ENCODE measurements at regions not wholly inside any gene's neighbourhood (a gene's known extent, or its start where the extent isn't known, plus 50 kb on each side); places are given as distances from the start of the nearest gene placed in this dataset.
"Not testable (repeated sequence)": the region's sequence is repeated elsewhere in the genome, so short reads cannot be mapped to it uniquely, and the experiment has no call there.

DNA sequence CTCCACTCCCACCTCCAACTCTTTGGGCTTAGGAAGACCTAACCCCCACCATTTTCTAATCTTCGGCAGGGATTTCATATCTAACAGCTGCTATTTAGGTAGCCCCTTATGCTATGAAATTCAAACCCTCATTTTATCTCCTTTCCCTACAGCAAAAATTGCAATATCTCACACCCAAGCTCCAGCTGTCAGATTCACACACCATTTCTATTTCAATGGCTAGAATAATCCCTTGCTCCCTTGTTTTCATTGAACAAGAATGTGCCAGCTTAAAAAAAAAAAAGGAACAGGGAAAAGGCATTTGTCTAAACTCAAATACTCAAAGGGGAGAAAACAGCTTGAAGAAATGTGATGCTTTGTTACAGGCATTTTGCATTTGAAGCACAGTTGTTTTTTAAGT is 850.6 kb upstream of the ACVR2A start:
- peak; percentile 97 for DNase-seq

DNA sequence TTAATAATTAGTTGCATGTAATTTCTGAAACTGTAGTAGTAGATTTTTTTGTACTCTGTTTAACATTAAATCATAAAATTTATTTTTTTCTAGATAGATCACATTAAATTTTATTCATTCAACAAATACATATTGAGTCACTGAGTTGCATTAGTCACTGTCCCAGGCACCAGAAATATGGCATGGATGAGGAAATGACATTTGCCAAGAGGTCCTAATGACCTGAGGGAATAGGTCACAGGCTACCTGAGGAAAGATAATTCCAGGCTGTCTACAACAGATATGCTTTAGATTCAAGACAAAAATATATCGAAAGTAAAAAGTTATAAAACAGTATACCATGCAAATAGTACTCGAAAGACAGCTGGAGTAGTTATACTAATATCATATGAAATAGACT is 852.4 kb upstream of the ACVR2A start:
- DNase-seq = no peak

GRCh38 chr2:146992057-146992456 is 852.8 kb upstream of the ACVR2A start:
- DNase-seq = no peak

DNA sequence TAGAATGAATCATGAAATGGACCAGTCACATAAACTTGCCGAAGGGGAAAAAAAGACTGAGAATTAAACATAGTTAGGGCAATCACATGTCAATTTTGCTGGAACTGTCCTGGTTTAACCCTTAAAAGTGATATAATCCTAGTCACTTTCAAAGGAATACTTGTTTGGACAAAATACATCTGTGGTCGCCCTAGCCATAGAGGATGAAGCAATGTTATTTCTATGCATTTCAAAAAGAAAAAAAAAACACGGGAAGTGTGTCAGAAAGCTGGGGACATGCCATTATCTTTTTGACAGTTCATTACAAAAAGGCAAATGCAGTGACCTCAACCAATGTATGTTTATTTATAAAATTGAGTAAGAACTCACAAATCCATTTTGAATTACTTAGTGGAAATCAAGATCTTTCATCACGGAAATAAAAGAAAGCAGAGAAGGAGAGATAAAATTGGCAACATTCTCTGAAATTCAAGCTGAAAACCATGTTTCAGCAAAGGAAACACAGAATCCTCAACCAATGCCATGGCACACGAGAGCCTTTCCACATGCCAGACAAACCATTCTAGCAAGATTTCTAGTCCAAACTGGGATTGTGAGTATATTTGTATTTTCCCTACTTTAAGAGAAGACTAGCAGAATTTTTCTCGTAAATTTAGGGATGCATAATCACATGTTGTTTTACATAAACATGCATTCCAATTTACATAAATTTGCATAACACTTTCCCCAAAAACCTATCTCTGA is 854.3 kb upstream of the ACVR2A start:
- no peak for DNase-seq

DNA sequence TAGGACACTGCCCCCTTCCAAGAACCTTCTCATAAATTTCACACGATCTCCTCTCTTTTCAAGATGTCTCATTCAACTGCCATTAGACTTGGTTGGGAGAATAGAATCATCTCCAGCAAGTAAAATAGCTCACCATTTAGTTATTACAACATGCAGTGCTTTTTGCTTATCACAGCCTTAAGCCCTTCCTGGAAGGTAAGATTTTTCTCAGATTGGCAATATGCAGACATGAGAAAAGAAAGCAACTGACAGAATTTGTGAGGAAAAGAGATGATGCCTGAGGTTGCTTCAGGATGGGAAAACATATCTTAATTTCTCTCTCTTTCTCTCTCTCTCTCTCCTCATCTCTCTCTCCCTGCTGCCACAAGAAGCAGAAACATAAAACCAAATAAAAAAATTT is 855.1 kb upstream of the ACVR2A start:
- DNase-seq = no peak

- DNase-seq = no peak
Observed at GRCh38 chr2:146987996-146988395, 856.8 kb upstream of the ACVR2A start.

DNA sequence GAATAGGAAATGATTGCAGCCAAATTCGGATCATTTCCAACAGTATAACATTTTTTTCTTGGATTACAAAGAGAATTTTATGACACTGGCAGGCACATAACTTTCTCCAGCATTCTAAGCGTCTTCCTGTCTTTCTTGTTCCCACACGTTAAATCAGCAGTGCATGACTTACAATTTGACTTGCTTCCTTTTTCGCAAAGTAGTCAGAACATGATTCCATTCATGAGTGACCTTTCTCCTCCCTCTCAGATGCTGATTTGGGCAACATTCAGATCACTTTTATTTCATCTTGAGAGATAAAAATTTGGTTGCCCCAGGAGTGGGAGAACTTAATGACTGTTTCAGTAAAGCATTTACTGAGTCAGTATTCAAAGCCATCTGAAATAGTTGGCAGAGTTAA is 858.7 kb upstream of the ACVR2A start:
- no peak for DNase-seq

- no peak for DNase-seq
Observed at GRCh38 chr2:146985753-146986152, 859.1 kb upstream of the ACVR2A start.

- no peak for DNase-seq
Observed at GRCh38 chr2:146984014-146984413, 860.8 kb upstream of the ACVR2A start.

DNA sequence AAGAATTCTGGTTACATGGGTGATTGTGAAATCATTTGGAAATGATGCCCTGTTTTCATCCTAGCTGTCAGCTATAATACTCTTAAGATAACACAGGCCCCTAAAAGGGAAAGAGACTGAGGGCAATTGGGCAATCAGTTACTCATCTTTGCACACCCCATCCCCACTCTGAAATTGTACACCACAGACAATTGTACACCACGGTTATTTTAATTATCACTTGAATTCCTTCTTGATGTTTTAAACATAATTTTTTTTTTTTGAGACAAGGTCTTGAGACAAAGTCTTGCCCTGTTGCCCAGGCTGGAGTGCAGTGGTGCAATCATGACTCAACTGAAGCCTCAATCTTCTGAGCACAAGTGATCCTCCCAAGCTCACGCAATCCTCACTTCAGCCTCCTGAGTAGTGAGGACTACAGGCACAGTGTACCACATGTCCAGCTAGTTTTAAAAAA is 862.4 kb upstream of the ACVR2A start:
- no peak for DNase-seq

- DNase-seq = no peak
Observed at GRCh38 chr2:146981921-146982320, 862.9 kb upstream of the ACVR2A start.

GRCh38 chr2:146979746-146980145 is 865.1 kb upstream of the ACVR2A start:
- no peak for DNase-seq

GRCh38 chr2:146978577-146979555 is 866.0 kb upstream of the ACVR2A start:
- DNase-seq = no peak

DNA sequence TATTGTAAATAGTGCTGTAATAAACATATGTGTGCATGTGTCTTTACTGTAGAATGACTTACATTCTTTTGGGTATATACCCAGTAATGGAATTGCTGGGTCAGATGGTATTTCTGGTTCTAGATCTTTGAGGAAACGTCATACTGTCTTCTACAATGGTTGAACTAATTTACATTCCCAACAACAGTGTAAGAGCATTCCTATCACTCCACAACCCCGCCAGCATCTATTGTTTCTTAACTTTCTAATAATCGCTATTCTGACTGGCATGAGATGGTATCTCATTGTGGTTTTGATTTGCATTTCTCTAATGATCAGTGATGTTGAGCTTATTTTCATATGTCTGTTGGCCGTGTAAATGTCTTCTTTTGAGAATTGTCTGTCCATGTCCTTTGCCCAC is 873.8 kb upstream of the ACVR2A start:
- not testable (repeated sequence) for DNase-seq

GRCh38 chr2:146969703-146970102 is 875.1 kb upstream of the ACVR2A start:
- not testable (repeated sequence) for DNase-seq

DNA sequence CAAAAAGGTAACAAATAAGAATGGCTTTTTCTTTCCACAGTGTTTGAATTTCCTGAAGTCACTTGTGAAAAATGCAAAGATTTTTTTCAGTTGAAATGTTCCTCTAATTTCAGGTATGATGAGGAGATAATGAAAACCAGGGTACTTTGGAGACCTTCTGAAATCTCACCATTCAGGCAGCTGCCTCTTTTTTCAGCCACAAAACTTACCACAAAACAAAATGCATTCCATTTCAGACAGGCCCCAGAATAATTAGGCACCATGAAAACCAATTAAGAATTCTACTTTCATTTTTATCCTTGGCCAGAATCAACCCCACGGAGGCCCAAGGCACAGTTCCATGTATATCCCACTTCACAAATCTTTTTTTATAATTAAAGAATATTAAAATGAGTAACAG is 880.3 kb upstream of the ACVR2A start:
- no peak for DNase-seq

DNA sequence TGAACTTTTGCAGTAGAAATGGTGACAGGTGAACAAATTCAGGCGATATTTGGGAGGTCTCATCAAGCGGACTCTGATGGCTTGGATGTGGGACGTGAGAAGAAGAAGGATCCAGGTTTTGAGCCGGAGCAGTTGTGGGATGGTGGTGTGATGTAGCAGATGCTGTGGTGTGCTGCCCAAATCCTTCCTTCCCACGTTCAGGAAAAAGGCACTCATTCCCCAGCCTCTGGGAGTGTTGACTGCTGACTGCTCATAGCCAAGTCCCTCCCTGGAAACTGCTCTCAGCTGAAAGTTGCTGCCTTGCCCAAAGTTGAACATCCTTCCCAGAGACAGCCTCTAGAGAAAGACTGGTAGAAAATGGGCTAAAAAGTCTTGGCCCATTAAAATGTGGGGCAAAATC is 890.3 kb upstream of the ACVR2A start:
- DNase-seq = no peak

- no peak for DNase-seq
Observed at GRCh38 chr2:146952696-146953095, 892.1 kb upstream of the ACVR2A start.

- DNase-seq = no peak
Observed at GRCh38 chr2:146950911-146951310, 893.9 kb upstream of the ACVR2A start.

- no peak for DNase-seq
Observed at GRCh38 chr2:146950361-146950760, 894.5 kb upstream of the ACVR2A start.

DNA sequence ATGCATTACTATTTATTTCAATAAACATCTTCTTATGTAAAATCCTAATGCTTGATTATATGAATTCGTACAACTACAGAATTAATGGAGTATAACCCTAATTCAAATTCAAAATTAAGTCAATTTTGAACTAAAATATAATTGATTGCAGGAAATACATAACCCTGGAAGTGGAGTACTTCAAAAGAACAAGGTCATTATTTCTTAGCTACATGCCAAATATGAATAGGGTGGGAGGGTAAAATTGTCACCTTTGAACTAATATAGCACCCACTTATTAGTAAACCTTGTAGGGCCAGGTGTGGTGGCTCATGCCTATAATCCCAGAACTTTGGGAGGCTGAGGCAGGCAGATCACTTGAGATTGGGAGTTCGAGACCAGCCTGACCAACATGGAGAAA is 895.4 kb upstream of the ACVR2A start:
- no peak for DNase-seq

DNA sequence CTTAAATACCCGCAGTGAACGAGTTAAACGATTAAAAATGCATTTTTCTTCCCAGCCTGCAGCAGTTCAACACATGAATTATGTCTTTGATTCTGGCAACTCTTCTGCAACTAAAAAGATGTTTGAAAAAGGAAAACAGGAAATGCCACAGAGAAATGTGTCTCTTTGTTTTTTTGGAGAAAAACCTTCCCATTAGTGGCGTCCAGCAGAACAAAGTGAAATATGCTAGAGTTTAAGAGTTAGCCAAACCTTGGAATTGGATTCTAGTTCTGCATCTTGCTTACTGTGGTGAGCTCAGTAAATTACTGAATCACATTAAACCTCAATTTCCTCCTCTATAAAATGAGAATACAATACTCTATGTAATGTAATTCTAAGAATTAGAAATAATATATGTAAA is 900.2 kb upstream of the ACVR2A start:
- no peak for DNase-seq

- DNase-seq = no peak
Observed at GRCh38 chr2:146939991-146940685, 904.7 kb upstream of the ACVR2A start.

Measured in NCI-H2171 treated with DMSO at 0.1 percent for 48 hours (cell line).